ENCODE measurements at regions not wholly inside any gene's neighbourhood (a gene's known extent, or its start where the extent isn't known, plus 50 kb on each side); places are given as distances from the start of the nearest gene placed in this dataset.

- TF ChIP-seq ZNF274 (IDR thresholded peaks at IDR 0.05; ENCODE audit: low read length): no peak
- no peak for TF ChIP-seq ZNF274 (tag by site-specific recombination; IDR thresholded peaks at IDR 0.05; ENCODE audit: borderline replicate concordance)
- TF ChIP-seq REST (tag by site-specific recombination; IDR thresholded peaks at IDR 0.05): no peak
- no peak for TF ChIP-seq ZNF16 (tag by site-specific recombination; IDR thresholded peaks at IDR 0.05; ENCODE audit: low read depth)
- TF ChIP-seq ZNF785 (tag by site-specific recombination; IDR thresholded peaks at IDR 0.05): no peak
- no peak for TF ChIP-seq CTCF (tag by site-specific recombination; IDR thresholded peaks at IDR 0.05)
- no peak for TF ChIP-seq ZNF514 (tag by site-specific recombination; IDR thresholded peaks at IDR 0.05)
- no peak for TF ChIP-seq TCF7L2 (IDR thresholded peaks at IDR 0.05; ENCODE audit: borderline replicate concordance, low read depth, low read length)
- TF ChIP-seq ZNF23 (tag by site-specific recombination; IDR thresholded peaks at IDR 0.05; ENCODE audit: borderline replicate concordance): no peak
- TF ChIP-seq ZNF624 (tag by site-specific recombination; IDR thresholded peaks at IDR 0.05): no peak
- TF ChIP-seq ZNF398 (tag by site-specific recombination; IDR thresholded peaks at IDR 0.05): no peak
- no peak for TF ChIP-seq INSM2 (tag by site-specific recombination; IDR thresholded peaks at IDR 0.05)
- TF ChIP-seq ZNF654 (tag by site-specific recombination; IDR thresholded peaks at IDR 0.05; ENCODE audit: low read depth): no peak
Measured at GRCh38 chr6:50976907-50977306, 158.2 kb downstream of the TFAP2B start.

Measured in HEK293 (cell line).